Mesodermal cell (in vitro differentiated cells): ENCODE measurements at regions not wholly inside any gene's neighbourhood (a gene's known extent, or its start where the extent isn't known, plus 50 kb on each side); places are given as distances from the start of the nearest gene placed in this dataset.
"Not testable (repeated sequence)": the region's sequence is repeated elsewhere in the genome, so short reads cannot be mapped to it uniquely, and the experiment has no call there.

Experiments used
- H3K27ac ChIP-seq: 2 replicates; pipeline ENCODE4 v1.7.0; 2013; ENCODE audit warnings: mild to moderate bottlenecking, low read depth, low read length, moderate library complexity; ENCODE audit not compliant: severe bottlenecking
- H3K36me3 ChIP-seq: 2 replicates; pipeline ENCODE4 v1.7.1; 2013; ENCODE audit warnings: mild to moderate bottlenecking, low read length, moderate library complexity; ENCODE audit not compliant: control insufficient read depth, insufficient read depth
- H3K4me1 ChIP-seq: one replicate; pipeline ENCODE4 v1.7.1; 2013; ENCODE audit warnings: mild to moderate bottlenecking, low read length; ENCODE audit not compliant: insufficient read depth, control insufficient read depth, poor library complexity, severe bottlenecking
- H3K4me3 ChIP-seq: 2 replicates; pipeline ENCODE4 v1.7.0; 2013; ENCODE audit warnings: low read length, control low read depth, mild to moderate bottlenecking; ENCODE audit not compliant: insufficient read depth, poor library complexity, severe bottlenecking; ENCODE audit errors: extremely low read depth
- H3K9me3 ChIP-seq: 2 replicates; pipeline ENCODE4 v1.7.1; 2013; ENCODE audit warnings: mild to moderate bottlenecking, low read length, moderate library complexity; ENCODE audit not compliant: control insufficient read depth
- WGBS, 2 experiments: methylation state at CpG; one replicate each; pipeline ENCODE4 v1.1.5; 2013; ENCODE audit warnings: missing lambda C conversion rate in 2 of 2; ENCODE audit not compliant: insufficient coverage in 2 of 2; 5-methylcytosine and 5-hydroxymethylcytosine counted together

GRCh38 chr11:41519696-41520095 is 60.2 kb upstream of the LRRC4C start:
- no peaks in the 10 kb centered on the region for H3K36me3 ChIP-seq
- H3K9me3 ChIP-seq: no peaks in the 10 kb centered on the region
- H3K4me3 ChIP-seq: no peak overlapping the region
- WGBS, 2 experiments: no CpG with 5 or more reads among the region's 1 CpG
- H3K4me1 ChIP-seq: peaks cover 5% of the 10 kb centered on the region
- no peak overlapping the region for H3K27ac ChIP-seq

GRCh38 chr11:41522391-41522790 is 62.9 kb upstream of the LRRC4C start:
- H3K4me3 ChIP-seq: no peak overlapping the region
- H3K9me3 ChIP-seq: no peaks in the 10 kb centered on the region
- H3K4me1 ChIP-seq: peaks cover 5% of the 10 kb centered on the region
- H3K27ac ChIP-seq: no peak overlapping the region
- no peaks in the 10 kb centered on the region for H3K36me3 ChIP-seq

- WGBS, 2 experiments: 25 to 33% methylated on average over 1 of the region's 2 CpGs
- Histone ChIP-seq H3K27ac (peak overlapping the region; percentile 36), H3K4me1 (peaks cover 5% of the 10 kb centered on the region), H3K9me3 (no peaks in the 10 kb centered on the region), H3K36me3 (no peaks in the 10 kb centered on the region), H3K4me3 (no peak overlapping the region)
Measured at GRCh38 chr11:41522899-41523672, 63.6 kb upstream of the LRRC4C start.

- Histone ChIP-seq H3K4me3 (no peak overlapping the region), H3K27ac (no peak overlapping the region), H3K4me1 (peaks cover 5% of the 10 kb centered on the region), H3K36me3 (no peaks in the 10 kb centered on the region), H3K9me3 (no peaks in the 10 kb centered on the region)
- WGBS, 2 experiments: no CpG with 5 or more reads among the region's 3 CpGs
Measured at GRCh38 chr11:41527530-41527929, 68.1 kb upstream of the LRRC4C start.

- WGBS, 2 experiments: 81 to 96% methylated on average over 6 to 7 of the region's 7 CpGs
- Histone ChIP-seq H3K4me3 (no peak overlapping the region), H3K36me3 (no peaks in the 10 kb centered on the region), H3K4me1 (no peaks in the 10 kb centered on the region), H3K9me3 (no peaks in the 10 kb centered on the region), H3K27ac (no peak overlapping the region)
Measured at GRCh38 chr11:41532413-41532812, 73.0 kb upstream of the LRRC4C start.

- no peak overlapping the region for H3K27ac ChIP-seq
- no peaks in the 10 kb centered on the region for H3K9me3 ChIP-seq
- 92 to 100% methylated on average over 1 of the region's 1 CpG for WGBS, 2 experiments
- H3K4me1 ChIP-seq: no peaks in the 10 kb centered on the region
- H3K4me3 ChIP-seq: no peak overlapping the region
- no peaks in the 10 kb centered on the region for H3K36me3 ChIP-seq
Measured at GRCh38 chr11:41533761-41534160, 74.3 kb upstream of the LRRC4C start.

- no peaks in the 10 kb centered on the region for H3K4me1 ChIP-seq
- H3K4me3 ChIP-seq: no peak overlapping the region
- H3K9me3 ChIP-seq: no peaks in the 10 kb centered on the region
- no peak overlapping the region for H3K27ac ChIP-seq
- no peaks in the 10 kb centered on the region for H3K36me3 ChIP-seq
- 67 to 88% methylated on average over 1 to 2 of the region's 4 CpGs for WGBS, 2 experiments
Measured at GRCh38 chr11:41534391-41534790, 74.9 kb upstream of the LRRC4C start.

GRCh38 chr11:41534861-41535260 is 75.4 kb upstream of the LRRC4C start:
- H3K9me3 ChIP-seq: no peaks in the 10 kb centered on the region
- WGBS, 2 experiments: 50% methylated on average over 1 of the region's 2 CpGs; no CpG with 5 or more reads in 1 of the 2 experiments

GRCh38 chr11:41536021-41536568 is 76.6 kb upstream of the LRRC4C start:
- no peak overlapping the region for H3K27ac ChIP-seq
- no peaks in the 10 kb centered on the region for H3K36me3 ChIP-seq
- no peaks in the 10 kb centered on the region for H3K9me3 ChIP-seq
- H3K4me3 ChIP-seq: no peak overlapping the region
- H3K4me1 ChIP-seq: no peaks in the 10 kb centered on the region
- 84 to 94% methylated on average over 9 of the region's 10 CpGs for WGBS, 2 experiments

More at GRCh38 chr11:41534861-41535260, 75.4 kb upstream of the LRRC4C start:
- Histone ChIP-seq H3K4me1 (no peaks in the 10 kb centered on the region), H3K4me3 (no peak overlapping the region), H3K36me3 (no peaks in the 10 kb centered on the region), H3K27ac (no peak overlapping the region)

- not testable (repeated sequence) for H3K4me1 ChIP-seq, H3K9me3 ChIP-seq, H3K4me3 ChIP-seq, H3K27ac ChIP-seq, H3K36me3 ChIP-seq
- WGBS, 2 experiments: 88% methylated on average over 1 of the region's 3 CpGs; no CpG with 5 or more reads in 1 of the 2 experiments
Measured at GRCh38 chr11:41544902-41545301, 85.5 kb upstream of the LRRC4C start.

- no peaks in the 10 kb centered on the region for H3K9me3 ChIP-seq
- WGBS, 2 experiments: 73 to 90% methylated on average over 3 to 4 of the region's 9 CpGs
- no peaks in the 10 kb centered on the region for H3K36me3 ChIP-seq
- no peak overlapping the region for H3K27ac ChIP-seq
- H3K4me3 ChIP-seq: no peak overlapping the region
- no peaks in the 10 kb centered on the region for H3K4me1 ChIP-seq
Measured at GRCh38 chr11:41578421-41579051, 119.1 kb upstream of the LRRC4C start.
